ENCODE measurements at regions not wholly inside any gene's neighbourhood (a gene's known extent, or its start where the extent isn't known, plus 50 kb on each side); places are given as distances from the start of the nearest gene placed in this dataset.
A peak's percentile ranks its signal among the peaks of the same experiment; 100 is the strongest.
"Not testable (repeated sequence)": the region's sequence is repeated elsewhere in the genome, so short reads cannot be mapped to it uniquely, and the experiment has no call there.

GRCh38 chr7:150049012-150049655, 175.4 kb downstream of the ATP6V0E2 start:
- peak overlapping the region in 3 of 4 donors; percentile 65 to 84 (median 79) for H3K27ac ChIP-seq (replicated peaks in 1 of 4)
- peak in 1 of 3 experiments; percentile 16 for TF ChIP-seq CTCF (IDR thresholded peaks at IDR 0.05)

GRCh38 chr7:150053396-150053795, 179.6 kb downstream of the ATP6V0E2 start:
- intact Hi-C loops (cut with DNase I); H3K36me3 ChIP-seq; H3K4me3 ChIP-seq; H3K9me3 ChIP-seq; H3K27ac ChIP-seq (replicated peaks in 1 of 4); DNase-seq (ENCODE audit: extremely low spot score): not testable (repeated sequence)
- 49% methylated on average over 5 of the region's 5 CpGs for whole genome bisulfite sequencing
- Histone ChIP-seq H3K27me3 (peaks cover 0 to 14% (median 2%) of the 10 kb centered on the region in 4 donors), H3K4me1 (peaks cover 5 to 12% (median 11%) of the 10 kb centered on the region in 4 donors)

More at GRCh38 chr7:150049012-150049655, 175.4 kb downstream of the ATP6V0E2 start:
- peak overlapping the region; percentile 43 to 62 (median 58) for H3K4me3 ChIP-seq
- not testable (repeated sequence) for H3K36me3 ChIP-seq; DNase-seq (ENCODE audit: extremely low spot score); H3K9me3 ChIP-seq
- H3K27me3 ChIP-seq = peaks cover 0 to 21% (median 2%) of the 10 kb centered on the region in 4 donors
- 7% methylated on average over 14 of the region's 46 CpGs for WGBS
- peaks cover 5 to 23% (median 19%) of the 10 kb centered on the region in 4 donors for H3K4me1 ChIP-seq
- intact Hi-C loops (cut with DNase I) = loop anchor here (10.0 kb wide), 2 partner anchors 164 to 244 kb away; no protein-coding TSS in a partner anchor

GRCh38 chr7:150054242-150054641, 180.5 kb downstream of the ATP6V0E2 start:
- H3K36me3 ChIP-seq; H3K4me1 ChIP-seq; H3K9me3 ChIP-seq; intact Hi-C loops (cut with DNase I); DNase-seq (ENCODE audit: extremely low spot score); H3K4me3 ChIP-seq; H3K27me3 ChIP-seq; H3K27ac ChIP-seq (replicated peaks in 1 of 4): not testable (repeated sequence)
- WGBS = 58% methylated on average over 2 of the region's 3 CpGs

DNA sequence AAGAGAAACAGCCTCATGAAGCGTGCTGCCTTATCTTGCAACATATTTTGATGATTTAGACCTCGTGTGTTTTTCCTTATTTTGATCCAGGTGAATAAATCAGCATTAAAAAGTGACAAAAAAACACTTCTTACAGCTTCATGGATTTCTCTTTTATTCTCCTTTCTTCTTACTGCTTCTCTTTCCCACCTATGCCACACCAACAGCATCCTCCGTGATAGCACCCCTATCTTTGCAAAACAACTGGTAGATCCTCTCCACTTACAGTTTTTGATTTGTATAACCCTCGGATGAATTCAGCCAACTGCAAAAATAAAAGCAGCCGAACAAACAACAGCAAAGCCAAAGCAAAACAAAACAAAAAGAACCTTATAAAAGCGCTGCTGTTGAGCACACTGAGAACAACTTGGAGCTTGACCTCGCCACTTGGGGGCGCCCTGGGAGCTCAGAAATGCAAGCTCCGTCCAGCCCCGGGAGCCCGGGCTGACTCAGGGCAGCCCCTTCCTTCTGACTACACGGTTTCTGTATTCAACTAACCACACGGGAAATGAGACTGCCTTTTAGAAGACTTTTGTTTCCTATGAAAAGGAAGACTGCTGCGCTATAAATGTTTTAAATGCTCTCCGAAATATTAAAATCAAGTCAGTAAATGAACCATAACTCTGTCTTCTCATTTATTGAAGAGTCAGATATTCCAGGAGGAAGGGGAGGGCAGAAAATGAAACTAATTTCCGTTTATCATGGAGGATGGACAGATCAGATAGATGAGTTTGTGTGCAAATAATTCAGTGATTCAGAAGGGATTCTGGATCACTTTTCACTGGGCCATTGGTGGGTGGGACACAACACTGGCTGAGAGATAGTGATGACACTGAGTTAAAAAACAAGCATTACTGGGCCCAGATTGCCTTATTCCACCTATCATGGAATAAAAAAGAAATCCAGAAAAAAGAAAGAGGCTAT, 186.8 kb downstream of the ATP6V0E2 start:
- H3K4me1 ChIP-seq; H3K27ac ChIP-seq (replicated peaks in 1 of 4); H3K4me3 ChIP-seq; H3K36me3 ChIP-seq; H3K27me3 ChIP-seq; H3K9me3 ChIP-seq; DNase-seq (ENCODE audit: extremely low spot score); intact Hi-C loops (cut with DNase I): not testable (repeated sequence)
- TF ChIP-seq CTCF (IDR thresholded peaks at IDR 0.05) = peak in 2 of 3 experiments; percentile 36 to 41
- WGBS = 30% methylated on average over 8 of the region's 16 CpGs

GRCh38 chr7:150063195-150063594, 189.4 kb downstream of the ATP6V0E2 start:
- DNase-seq (ENCODE audit: extremely low spot score); H3K36me3 ChIP-seq; intact Hi-C loops (cut with DNase I); H3K9me3 ChIP-seq; H3K4me1 ChIP-seq; H3K27me3 ChIP-seq; H3K4me3 ChIP-seq; H3K27ac ChIP-seq (replicated peaks in 1 of 4): not testable (repeated sequence)
- WGBS = 67% methylated on average over 1 of the region's 1 CpG

- intact Hi-C loops (cut with DNase I); H3K36me3 ChIP-seq; H3K4me3 ChIP-seq; H3K27ac ChIP-seq (replicated peaks in 1 of 4); H3K27me3 ChIP-seq; H3K9me3 ChIP-seq; H3K4me1 ChIP-seq: not testable (repeated sequence)
- peak; percentile 42 for DNase-seq (ENCODE audit: extremely low spot score)
- WGBS = 67% methylated on average over 7 of the region's 10 CpGs
Measured at GRCh38 chr7:150069555-150070313, 196.0 kb downstream of the ATP6V0E2 start.

GRCh38 chr7:150077543-150077942, 203.8 kb downstream of the ATP6V0E2 start:
- H3K4me1 ChIP-seq; H3K36me3 ChIP-seq; intact Hi-C loops (cut with DNase I); H3K4me3 ChIP-seq; H3K27me3 ChIP-seq; H3K9me3 ChIP-seq; H3K27ac ChIP-seq (replicated peaks in 1 of 4): not testable (repeated sequence)
- 56% methylated on average over 1 of the region's 1 CpG for WGBS
- peak; percentile 50 for DNase-seq (ENCODE audit: extremely low spot score)

DNA sequence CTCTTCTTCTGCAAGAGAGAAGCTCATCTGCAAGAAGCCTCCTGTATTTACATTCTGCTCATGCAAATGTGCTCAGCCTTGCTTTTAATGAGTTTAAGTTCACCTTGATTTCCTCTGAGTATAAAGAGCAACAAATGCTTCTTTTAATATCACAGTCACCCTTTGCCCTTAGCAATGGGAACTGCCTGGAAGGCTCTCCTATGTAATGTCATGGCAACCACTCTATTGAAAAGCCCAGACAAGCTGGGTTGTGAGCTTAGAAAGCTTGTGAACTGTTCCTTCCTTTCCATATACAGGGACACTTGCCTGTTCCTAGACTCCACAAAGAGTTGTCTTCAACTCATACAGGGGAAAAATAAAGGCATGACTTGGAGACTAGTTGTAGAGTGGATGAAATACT, 208.1 kb downstream of the ATP6V0E2 start:
- intact Hi-C loops (cut with DNase I); H3K27me3 ChIP-seq; H3K27ac ChIP-seq (replicated peaks in 1 of 4); H3K9me3 ChIP-seq; H3K36me3 ChIP-seq; DNase-seq (ENCODE audit: extremely low spot score); H3K4me3 ChIP-seq; H3K4me1 ChIP-seq: not testable (repeated sequence)

DNA sequence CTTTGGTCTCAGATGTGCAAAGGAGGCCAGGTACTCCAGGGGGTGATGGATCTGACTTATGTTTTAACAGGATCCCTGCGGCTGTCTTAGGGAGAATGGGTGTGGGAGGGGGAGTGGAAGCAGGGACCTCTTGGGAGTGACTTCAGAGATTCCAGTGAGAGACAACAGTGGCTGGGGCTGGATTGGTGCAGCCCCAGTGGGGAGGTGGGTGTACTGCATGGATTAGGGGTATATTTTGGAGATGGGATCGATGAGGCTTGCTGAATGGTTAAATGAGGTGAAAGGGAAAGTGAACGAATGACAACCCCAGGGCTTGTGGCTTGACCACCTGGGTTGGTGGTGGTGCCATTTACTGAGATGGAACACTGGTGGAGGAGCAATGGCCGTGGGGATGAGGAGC, 211.0 kb downstream of the ATP6V0E2 start:
- H3K4me1 ChIP-seq; H3K9me3 ChIP-seq; intact Hi-C loops (cut with DNase I); H3K36me3 ChIP-seq; H3K27ac ChIP-seq (replicated peaks in 1 of 4); H3K27me3 ChIP-seq; H3K4me3 ChIP-seq; DNase-seq (ENCODE audit: extremely low spot score): not testable (repeated sequence)
- WGBS = 91% methylated on average over 4 of the region's 4 CpGs

- WGBS = 64% methylated on average over 4 of the region's 4 CpGs
- H3K36me3 ChIP-seq; intact Hi-C loops (cut with DNase I); H3K27me3 ChIP-seq; H3K4me3 ChIP-seq; H3K9me3 ChIP-seq; H3K4me1 ChIP-seq; DNase-seq (ENCODE audit: extremely low spot score); H3K27ac ChIP-seq (replicated peaks in 1 of 4): not testable (repeated sequence)
Measured at GRCh38 chr7:150087478-150087877, 213.7 kb downstream of the ATP6V0E2 start.

Measured in esophagus muscularis mucosa (tissue), 4 donors.